COR-L47 (cell line): ENCODE measurements at regions not wholly inside any gene's neighbourhood (a gene's known extent, or its start where the extent isn't known, plus 50 kb on each side); places are given as distances from the start of the nearest gene placed in this dataset.
"Not testable (repeated sequence)": the region's sequence is repeated elsewhere in the genome, so short reads cannot be mapped to it uniquely, and the experiment has no call there.

Source experiments
- DNase-seq: peaks from one replicate; lab custom pipeline; 2025; lab: John Stamatoyannopoulos, UW

DNA sequence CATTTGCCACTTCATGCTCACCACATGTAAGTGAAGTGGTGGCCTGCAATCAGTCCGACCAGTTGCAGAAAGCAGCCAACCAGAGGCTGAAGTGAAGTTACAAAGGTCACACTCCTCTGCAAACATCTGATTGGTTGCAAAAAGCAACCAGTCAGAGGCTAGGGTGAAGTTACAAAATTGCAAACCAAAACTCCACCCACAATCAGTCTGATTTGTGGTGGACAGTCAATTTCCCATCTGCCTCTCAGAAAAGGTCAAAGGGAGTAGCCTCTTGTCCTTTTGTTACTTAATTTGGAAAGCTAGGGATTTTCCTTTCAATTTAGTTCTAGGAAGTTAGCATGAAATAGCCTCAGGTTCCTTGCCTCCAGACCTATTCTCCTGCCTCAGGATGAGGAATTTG, 185.0 kb downstream of the UXS1 start:
- DNase-seq = no peak

DNA sequence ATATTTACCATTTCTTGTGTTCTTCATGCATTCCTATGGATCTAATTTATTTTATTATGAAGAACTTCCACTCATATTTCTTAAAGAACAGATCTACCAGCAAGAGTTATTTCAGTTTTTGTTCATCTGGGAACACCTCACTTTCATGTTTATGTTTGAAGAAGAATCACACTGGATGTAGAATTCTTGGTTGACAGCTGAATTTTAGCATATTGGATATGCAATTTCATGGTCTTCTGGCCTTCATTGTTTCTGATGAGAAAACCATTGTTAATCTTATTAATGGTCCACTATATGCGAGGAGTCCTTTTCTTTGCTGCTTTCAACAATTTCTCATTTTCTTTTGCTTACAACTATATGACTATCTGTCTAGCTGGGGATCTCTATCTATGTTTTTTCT, 189.2 kb downstream of the UXS1 start:
- no peak for DNase-seq

DNA sequence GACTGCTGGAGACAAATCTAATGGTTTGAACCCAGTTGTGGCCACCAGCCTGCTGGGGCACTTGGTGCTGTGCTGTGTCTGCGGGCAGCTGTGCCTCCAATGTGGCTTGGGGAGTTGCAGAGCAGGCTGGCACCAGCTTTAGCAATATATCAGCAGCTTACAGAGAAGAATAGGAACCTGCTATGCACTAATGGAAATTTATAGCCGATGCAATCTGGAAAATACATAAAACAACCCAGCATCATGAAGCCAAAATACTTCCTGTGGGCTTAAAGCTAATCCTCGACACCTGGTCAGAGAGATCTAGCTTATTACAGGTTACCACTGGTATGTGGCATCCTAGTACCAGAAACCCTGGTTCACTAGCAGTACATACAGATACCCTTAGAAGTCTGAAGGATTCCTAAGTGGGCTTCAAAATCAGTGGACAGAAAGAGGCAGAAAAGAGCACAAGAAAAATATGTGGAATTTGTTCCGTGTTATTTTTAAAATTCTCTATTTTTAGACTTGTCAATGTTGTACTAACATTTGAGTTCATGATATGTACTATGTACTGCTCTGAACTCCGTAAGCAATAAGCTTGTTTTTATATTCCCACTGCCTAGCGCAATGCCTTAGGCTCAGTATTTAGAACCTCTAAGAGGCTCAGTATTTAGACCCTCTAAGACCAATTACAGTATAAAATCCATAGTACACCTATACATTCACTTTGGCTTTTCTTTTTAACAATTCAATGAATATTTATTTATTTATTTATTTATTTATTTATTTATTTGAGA, 194.7 kb downstream of the UXS1 start:
- no peak for DNase-seq

DNA sequence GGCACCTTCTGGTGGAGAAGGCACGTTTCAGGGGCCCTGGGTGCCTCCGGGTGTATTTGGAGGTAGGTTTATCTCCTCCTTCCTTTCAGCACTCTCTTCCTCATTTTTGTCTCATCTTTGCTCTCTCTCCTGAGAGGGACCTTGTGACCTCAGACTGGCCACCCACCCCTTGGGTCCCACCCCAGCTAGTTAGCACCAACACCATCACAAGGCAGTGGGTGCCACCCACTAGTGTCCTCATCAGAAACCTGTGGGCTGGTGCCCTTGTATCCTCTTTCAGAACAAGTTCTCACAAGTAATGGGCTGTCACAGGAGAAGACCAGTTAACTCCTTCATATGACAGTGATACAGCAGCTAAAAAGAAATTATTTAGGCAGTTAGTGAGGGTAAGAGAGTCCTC, 196.4 kb downstream of the UXS1 start:
- DNase-seq = no peak

DNA sequence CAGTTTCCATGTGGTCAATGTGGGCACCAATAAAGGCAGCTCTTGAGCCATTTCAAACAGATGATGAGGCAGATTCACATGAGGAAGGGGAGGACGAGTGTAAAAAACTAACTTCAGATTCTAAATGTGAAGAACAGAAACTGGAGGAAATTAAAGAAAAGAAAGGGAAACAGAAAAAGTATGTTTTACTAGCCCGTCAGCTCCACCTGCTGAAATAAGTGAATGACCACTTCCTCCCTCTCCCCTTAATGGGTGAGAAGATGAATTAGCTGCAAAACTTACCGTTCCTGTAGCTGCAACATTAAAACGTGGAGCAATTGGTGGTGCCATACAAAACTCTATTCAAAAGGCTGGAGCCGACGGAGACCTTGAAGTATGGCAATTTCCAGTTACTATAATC, 203.5 kb downstream of the UXS1 start:
- DNase-seq = no peak

DNA sequence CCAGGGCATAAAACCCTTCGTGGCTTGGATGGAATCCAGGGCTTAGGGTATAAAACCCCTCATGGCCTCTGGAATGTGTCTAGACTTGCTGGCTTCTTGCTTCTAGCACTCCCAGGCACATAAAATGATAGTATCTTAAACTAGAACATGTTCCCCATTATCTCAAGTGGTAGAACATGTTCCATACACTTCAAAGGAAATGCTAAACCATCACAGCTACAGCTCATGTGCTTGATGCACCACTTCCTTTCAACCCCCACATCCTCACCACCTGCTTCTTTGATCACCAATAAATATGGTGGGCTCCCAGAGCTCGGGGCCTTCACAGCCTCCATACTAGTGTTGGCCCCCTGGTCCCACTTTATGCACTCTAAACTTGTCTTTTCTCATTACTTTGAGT, 204.3 kb downstream of the UXS1 start:
- not testable (repeated sequence) for DNase-seq

DNA sequence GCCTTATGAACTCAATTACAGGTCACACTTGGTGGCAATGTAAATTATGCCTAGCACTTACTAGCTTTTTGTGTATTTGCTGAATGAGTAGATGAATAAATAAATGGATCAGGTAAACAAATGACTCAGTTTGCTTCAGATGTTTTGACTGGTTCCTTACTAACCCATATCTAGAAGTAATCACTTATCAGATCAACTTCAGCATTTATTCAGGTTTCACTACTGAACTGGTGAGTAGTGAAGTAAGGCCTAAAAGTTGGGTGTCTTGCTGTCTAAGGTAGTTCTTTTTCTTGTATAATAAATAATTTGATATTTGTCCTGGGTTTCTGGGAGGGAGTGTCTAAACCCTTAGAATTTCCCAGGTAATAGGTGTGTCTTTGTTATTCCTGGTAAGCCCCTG, 205.0 kb downstream of the UXS1 start:
- no peak for DNase-seq

DNA sequence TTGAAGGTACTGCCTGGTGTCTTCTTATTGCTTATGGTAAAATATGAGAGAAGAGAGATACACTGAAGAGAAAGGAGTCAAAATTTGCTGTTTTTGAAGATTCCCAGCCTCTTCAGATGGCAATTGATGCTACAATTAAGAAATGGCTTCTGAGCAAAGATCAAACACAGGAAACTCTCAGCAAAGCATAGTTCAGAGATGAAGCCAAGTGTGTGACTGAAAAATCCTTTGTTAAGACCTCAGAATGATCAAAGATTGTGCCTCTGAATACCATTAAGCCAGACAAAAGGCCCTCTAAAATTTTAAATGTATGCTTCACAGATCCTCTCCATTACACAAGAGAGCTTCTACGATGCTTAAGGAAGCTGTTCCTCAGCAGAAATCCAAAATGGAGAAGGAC, 216.3 kb downstream of the UXS1 start:
- DNase-seq = no peak

DNA sequence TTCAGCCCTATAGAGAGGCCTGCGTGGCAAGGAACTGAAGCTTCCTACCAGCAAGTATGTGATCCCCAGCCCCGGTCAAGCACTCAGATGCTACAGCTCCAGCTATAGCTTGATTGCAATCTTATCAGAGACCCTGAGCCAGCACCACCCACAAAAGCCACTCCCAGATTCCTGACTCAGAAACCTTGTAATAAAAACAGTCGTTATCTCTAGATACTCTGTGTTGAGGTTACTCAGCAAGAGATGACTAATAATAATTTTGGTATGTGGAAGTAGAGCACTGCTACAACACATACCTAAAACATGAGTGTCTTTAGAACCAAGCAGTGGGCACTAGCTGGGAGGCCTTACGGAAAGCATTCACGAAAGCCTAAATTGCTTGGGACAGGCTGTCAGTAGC, 216.9 kb downstream of the UXS1 start:
- no peak for DNase-seq

DNA sequence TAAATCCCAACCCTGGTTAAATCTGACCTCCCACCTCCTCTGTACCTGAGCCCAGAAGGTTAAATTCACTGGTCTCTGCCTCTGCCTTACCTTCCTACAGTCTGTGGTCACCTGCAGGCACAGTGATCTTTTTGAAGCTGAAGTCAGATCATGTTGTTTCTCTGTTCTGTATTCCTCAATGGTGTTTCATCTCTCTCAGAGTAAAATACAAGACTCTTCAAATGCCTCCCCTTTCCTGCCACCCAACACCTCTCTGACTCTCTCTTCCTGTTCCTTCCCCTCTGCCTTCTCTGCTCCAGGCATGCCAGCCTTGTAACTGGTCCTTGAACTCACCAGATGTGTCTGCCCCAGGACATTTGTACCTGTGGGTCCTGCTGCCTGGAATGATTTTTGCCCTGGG, 219.3 kb downstream of the UXS1 start:
- no peak for DNase-seq

DNA sequence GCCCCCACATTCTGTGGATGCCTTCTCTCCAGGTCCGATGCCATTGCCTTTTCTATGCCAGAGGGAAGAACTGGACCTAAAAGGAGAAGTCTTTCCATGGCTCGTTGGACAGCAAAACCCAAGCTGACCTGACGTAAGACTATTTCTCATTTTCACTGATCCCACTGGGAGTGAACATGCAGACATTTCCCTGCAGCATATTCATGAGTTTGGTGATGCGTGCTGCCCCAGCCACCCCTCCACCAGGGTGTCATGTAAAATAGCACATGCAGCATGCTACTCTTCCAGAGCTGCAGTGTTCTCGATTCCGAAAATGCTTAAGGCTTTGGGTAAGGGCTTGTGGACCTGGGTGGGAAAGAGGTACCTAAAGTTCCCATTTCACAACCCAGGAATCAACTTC, 221.2 kb downstream of the UXS1 start:
- DNase-seq = no peak

DNA sequence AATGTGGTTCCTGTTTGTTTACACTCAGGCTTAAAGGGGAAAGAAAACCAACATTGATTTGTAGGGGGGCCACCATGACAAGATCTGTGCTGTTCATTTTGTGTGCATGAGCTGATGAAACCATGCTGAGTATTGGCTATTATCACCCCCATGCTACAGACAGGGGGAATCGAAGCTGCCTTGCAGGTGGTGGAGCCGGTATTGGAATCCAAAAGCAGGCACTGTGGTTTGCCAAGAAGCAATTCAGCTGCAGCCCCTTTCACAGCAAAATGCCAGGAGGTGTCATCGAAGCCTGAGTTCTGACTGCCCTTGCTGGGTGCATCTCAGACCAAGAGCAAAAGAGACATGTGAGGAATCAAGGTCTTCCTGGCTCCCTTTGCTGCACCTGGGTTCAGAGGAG, 221.9 kb downstream of the UXS1 start:
- no peak for DNase-seq

DNA sequence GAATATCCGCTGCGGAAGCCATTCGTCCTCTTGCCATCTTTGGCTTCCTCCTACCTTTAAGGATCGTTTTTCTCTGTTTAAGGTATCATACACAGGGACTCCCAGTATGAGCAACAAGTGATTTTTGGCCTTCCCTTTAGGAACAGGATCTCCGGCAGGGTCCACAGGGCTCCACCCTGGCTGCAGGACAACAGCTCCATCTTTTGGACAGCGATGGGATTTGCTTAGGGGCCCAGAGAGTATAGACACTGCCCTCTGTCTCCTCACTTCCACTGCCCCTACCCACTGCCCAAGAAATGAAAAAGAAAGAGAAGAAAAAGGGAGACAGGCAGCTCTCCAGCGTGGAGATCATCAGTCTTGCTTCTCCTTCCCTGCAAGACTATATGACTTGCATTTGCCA, 224.5 kb downstream of the UXS1 start:
- peak; percentile 22 for DNase-seq

DNA sequence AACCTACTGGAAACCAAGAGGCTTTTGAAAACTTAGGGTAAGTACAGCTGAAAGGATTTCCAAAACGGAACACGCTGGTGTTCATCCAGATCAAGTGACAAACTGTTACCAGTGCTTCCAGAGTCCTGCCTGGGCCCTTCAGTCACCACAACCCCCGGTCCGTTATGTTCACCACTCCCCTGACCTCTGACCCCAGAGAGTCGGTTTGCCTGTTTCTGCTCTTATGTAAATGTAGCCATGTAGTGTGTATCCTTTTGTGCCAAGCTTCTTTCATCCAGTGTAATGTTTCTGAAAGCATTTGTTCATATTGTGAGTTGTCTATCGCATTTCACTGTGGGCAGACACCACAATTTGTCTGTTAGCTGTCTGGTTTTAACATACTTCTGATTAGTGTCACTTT, 217.5 kb downstream of the NCK2 start:
- no peak for DNase-seq

DNA sequence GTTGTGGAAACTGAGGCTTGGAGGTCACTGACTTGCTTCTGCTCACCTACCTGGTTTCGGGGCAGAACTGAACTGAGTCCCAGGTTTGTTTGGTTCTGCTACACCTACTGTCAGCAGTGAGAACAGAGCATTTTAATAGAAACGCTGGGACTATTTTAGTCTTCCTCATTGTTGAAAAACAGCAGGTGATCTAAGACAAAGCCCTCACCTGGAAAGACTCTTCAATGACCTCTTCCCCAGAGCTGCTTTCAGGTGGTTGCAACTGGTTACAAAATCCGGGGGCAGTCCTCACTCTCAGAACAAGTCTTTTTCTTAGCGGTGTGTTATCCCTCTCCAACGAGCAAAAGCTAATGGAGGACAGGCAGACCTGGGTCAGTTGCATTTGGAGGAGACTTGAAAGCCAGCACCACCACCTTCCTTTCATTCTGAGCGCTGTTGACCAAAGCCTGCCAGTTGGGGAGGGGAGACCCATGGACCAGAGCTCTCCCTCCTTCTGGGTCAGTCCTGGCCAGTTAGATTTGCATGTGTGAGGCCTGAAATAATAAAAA, 217.0 kb downstream of the NCK2 start:
- no peak for DNase-seq

DNA sequence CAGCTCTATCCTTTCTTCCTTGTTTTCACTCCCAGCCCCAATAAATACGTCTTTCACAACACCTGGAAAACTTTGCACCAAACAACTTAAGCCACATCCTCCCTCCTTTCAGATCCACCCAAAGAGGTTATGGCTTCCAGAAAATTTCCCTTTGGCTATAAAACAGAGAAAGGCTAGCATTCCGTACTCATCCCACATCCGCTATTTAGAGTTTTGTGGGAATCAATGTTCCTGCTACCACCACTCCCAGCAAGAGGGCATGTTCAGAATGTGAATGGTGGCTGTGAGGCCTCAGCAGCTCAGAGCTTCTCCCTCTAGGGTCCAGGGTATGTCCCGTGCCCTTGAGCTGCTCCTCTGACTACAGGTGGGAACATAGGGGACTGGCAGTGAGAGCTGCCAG, 214.6 kb downstream of the NCK2 start:
- DNase-seq = no peak

DNA sequence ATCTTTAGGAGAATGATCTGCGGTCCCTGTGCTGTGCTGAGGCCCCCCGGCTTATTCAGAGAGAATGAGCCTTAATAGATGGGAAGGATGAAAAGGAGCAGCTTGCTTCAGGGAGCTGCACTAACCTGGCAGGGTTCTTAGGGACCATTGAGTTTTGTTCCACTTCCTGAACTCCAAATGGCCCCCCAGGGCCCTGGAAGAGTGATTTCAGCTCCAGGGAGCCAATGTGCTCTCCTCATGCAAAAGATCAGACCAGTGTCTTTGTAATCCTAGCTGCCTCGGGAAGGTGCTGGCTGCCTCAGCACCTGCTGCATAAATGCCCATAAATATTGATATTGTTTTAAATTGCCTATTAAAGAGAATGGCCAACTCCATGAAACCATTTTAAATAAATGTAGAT, 210.2 kb downstream of the NCK2 start:
- DNase-seq = peak; percentile 84

DNA sequence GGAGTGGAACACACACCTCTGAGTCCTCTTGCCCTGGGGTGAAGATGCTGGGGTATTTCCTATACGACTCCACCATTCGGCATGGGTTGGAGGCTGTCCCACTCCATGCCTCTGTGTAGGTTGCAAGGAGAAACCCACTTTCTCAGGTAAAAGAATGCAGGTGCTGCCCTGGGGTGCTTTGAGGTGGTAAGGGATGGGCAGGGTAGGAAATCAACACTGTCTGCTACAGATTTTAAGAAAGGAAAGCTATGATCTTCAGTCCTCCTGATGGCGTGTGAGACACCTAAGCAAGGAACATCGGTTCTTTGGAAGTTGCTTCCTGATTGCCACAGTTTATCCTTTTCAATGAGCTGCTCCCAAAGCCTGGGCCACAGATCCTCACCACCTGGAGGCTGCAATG, 209.2 kb downstream of the NCK2 start:
- DNase-seq = no peak

DNA sequence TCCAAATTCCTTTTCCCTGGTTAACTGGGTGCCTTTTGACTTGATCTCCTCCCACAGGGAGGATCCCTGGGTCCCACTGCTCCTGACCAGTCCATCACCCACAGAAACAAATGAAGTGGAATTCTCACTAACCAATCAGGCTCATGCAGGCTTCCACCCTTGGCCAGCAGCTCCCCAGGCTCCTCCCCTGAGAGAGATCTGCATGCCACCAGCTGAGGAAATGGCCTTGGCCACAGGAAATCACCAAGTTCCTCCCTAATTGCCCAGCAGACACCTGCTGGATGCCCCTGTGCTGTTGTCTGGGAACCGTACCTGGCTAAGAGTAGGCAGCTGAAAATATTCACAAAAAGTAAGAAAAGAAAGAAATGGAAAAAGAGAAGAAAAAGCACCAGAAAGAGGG, 207.4 kb downstream of the NCK2 start:
- DNase-seq = peak; percentile 25

DNA sequence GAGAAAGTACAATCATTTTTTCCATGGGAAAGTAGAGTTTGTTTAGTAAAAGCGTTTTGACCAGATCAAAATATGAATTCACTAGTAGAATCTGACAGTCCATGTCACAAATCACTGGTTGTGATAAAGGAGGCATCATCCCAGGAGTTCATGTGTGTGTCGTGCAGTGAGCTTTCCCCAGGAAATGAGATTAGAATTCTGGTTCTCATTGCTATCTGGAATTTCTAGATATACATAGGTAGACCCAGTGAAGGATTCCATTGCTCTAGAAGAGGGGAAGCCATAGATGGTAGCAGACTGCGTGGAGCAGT, 206.6 kb downstream of the NCK2 start:
- no peak for DNase-seq

DNA sequence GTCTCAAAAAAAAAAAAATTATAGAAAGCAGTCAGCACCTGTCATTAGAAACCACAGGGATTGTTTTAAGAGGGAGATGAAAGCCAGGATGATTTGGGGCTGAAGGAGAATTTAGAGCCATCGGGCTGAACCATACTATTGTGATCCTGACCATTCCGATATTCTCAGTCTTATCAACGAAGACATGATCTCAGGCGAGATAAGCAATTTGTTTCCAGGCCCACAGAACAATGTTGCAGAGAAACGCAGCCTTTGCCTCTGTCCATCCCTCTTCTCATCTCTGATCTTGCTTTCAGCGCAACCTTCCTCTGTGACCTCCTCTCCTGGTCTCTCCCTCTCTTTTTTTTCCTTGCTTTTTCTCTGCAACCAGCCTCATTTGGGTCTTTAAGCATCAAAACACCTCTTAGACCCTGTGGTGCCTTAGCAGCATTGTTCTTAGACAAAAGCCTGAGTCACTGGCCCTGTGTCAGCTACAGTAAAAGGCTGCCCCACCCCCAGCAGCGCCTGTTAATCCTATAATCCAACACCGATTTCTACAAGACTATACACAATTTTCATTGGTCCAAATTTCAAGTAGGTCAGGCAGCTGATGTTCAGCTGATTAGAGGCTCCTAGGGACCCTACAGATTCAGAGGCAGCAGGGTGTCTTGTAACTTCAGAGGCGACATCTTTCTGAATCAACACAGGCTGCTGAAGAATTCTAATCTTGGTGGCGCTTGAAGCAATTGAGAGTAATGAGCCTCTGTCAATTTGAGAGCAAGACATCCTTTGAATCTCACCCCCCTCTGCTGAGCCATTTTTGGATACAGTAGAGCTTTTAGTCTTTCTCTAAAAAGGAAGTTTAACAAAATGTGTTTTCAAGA, 206.0 kb downstream of the NCK2 start:
- peak; percentile 19 for DNase-seq

DNA sequence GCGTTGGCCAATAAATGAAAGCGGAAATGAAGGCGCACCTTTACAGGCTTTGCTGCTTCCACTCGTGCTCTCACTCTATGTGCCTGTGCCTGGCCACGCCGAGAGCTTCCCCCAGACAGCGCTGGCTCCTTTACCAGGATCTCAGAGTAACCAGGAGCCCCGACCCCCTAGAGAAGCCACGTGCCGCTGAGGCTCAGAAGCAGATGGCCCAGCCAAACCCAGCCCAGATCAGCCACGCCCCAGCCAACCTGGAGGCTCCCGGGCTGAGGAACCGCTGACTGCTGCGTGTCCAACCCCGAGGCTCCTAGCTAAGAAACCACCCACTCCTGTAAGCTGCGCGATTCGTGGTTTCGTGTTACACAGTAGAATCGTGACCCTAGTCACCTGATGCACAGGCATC, 199.3 kb downstream of the NCK2 start:
- no peak for DNase-seq
